BE2C (cell line): ENCODE measurements at regions not wholly inside any gene's neighbourhood (a gene's known extent, or its start where the extent isn't known, plus 50 kb on each side); places are given as distances from the start of the nearest gene placed in this dataset.

ENCODE experiments used
- DNase-seq: peaks from one replicate; pipeline ENCODE4 v3.0.0-alpha.2; 2020
- H3K27me3 ChIP-seq: fragments of 250-450 bp; sonication (Bioruptor Pico); 2 replicates; pipeline ENCODE4 v1.5.1; 2020; ENCODE audit warnings: mild to moderate bottlenecking
- H3K36me3 ChIP-seq: fragments of 250-450 bp; sonication (Bioruptor Pico); 2 replicates; pipeline ENCODE4 v1.5.1; 2020; ENCODE audit warnings: mild to moderate bottlenecking
- H3K4me1 ChIP-seq: fragments of 250-450 bp; sonication (Bioruptor Pico); 2 replicates; pipeline ENCODE4 v1.5.1; 2020
- H3K4me3 ChIP-seq: 2 replicates; pipeline ENCODE4 v1.5.1; 2011; ENCODE audit warnings: low read depth, low read length
- H3K9me3 ChIP-seq: fragments of 250-450 bp; sonication (Bioruptor Pico); 2 replicates; pipeline ENCODE4 v1.5.1; 2020
- CTCF ChIP-seq: IDR thresholded peaks from 2 replicates; pipeline ENCODE4 v1.5.1; 2012; ENCODE audit warnings: mild to moderate bottlenecking, low read depth, low read length

- DNase-seq: no peak
- Histone ChIP-seq H3K27me3 (no peaks in the 10 kb centered on the region), H3K4me3 (no peak overlapping the region), H3K4me1 (no peaks in the 10 kb centered on the region), H3K9me3 (no peaks in the 10 kb centered on the region), H3K36me3 (no peaks in the 10 kb centered on the region)
- no peak for TF ChIP-seq CTCF
These were observed 917.0 kb upstream of the PIK3C3 start for GRCh38 chr18:41038071-41038470.

GRCh38 chr18:41036346-41036745, 918.7 kb upstream of the PIK3C3 start:
- H3K36me3 ChIP-seq: no peaks in the 10 kb centered on the region
- no peaks in the 10 kb centered on the region for H3K9me3 ChIP-seq
- no peaks in the 10 kb centered on the region for H3K27me3 ChIP-seq
- no peak overlapping the region for H3K4me3 ChIP-seq
- no peak for TF ChIP-seq CTCF
- DNase-seq: no peak
- no peaks in the 10 kb centered on the region for H3K4me1 ChIP-seq

GRCh38 chr18:41034413-41034812, 920.6 kb upstream of the PIK3C3 start:
- no peaks in the 10 kb centered on the region for H3K36me3 ChIP-seq
- no peaks in the 10 kb centered on the region for H3K4me1 ChIP-seq
- H3K4me3 ChIP-seq: no peak overlapping the region
- H3K27me3 ChIP-seq: no peaks in the 10 kb centered on the region
- no peak for DNase-seq
- no peaks in the 10 kb centered on the region for H3K9me3 ChIP-seq
- no peak for TF ChIP-seq CTCF

- no peaks in the 10 kb centered on the region for H3K9me3 ChIP-seq
- no peaks in the 10 kb centered on the region for H3K4me1 ChIP-seq
- no peak for DNase-seq
- no peaks in the 10 kb centered on the region for H3K27me3 ChIP-seq
- H3K4me3 ChIP-seq: no peak overlapping the region
- no peak for TF ChIP-seq CTCF
- H3K36me3 ChIP-seq: no peaks in the 10 kb centered on the region
These were observed 929.4 kb upstream of the PIK3C3 start for GRCh38 chr18:41025666-41026065.

GRCh38 chr18:41024792-41025191, 930.2 kb upstream of the PIK3C3 start:
- no peak for TF ChIP-seq CTCF
- DNase-seq: no peak
- no peaks in the 10 kb centered on the region for H3K9me3 ChIP-seq

GRCh38 chr18:41022484-41022883, 932.5 kb upstream of the PIK3C3 start:
- H3K9me3 ChIP-seq: no peaks in the 10 kb centered on the region
- H3K4me1 ChIP-seq: no peaks in the 10 kb centered on the region
- H3K4me3 ChIP-seq: no peak overlapping the region
- no peak for DNase-seq
- H3K36me3 ChIP-seq: no peaks in the 10 kb centered on the region
- no peak for TF ChIP-seq CTCF
- H3K27me3 ChIP-seq: no peaks in the 10 kb centered on the region

More at GRCh38 chr18:41024792-41025191, 930.2 kb upstream of the PIK3C3 start:
- Histone ChIP-seq H3K4me3 (no peak overlapping the region), H3K27me3 (no peaks in the 10 kb centered on the region), H3K4me1 (no peaks in the 10 kb centered on the region), H3K36me3 (no peaks in the 10 kb centered on the region)
